GM21381 (cell line): ENCODE measurements at regions not wholly inside any gene's neighbourhood (a gene's known extent, or its start where the extent isn't known, plus 50 kb on each side); places are given as distances from the start of the nearest gene placed in this dataset.
"Not testable (repeated sequence)": the region's sequence is repeated elsewhere in the genome, so short reads cannot be mapped to it uniquely, and the experiment has no call there.

ENCODE experiments used
- ATAC-seq: cut with Tn5 transposase; IDR thresholded peaks from one replicate; pipeline ENCODE4 v1.9.1; 2021; ENCODE audit warnings: mild to moderate bottlenecking, moderate library complexity; ENCODE audit not compliant: unreplicated experiment

- ATAC-seq = no peak
These were observed 891.3 kb downstream of the BRD1 start for GRCh38 chr22:48936391-48936790.

GRCh38 chr22:48934446-48934845, 893.2 kb downstream of the BRD1 start:
- no peak for ATAC-seq

- ATAC-seq = no peak
These were observed 896.2 kb downstream of the BRD1 start for GRCh38 chr22:48931452-48931851.

- ATAC-seq = no peak
These were observed 898.3 kb downstream of the BRD1 start for GRCh38 chr22:48929276-48929790.

- ATAC-seq = no peak
These were observed 900.1 kb downstream of the BRD1 start for GRCh38 chr22:48927591-48927990.

GRCh38 chr22:48926643-48927042, 901.0 kb downstream of the BRD1 start:
- ATAC-seq = no peak

- ATAC-seq = no peak
These were observed 901.5 kb downstream of the BRD1 start for GRCh38 chr22:48926136-48926535.

GRCh38 chr22:48925450-48925849, 902.2 kb downstream of the BRD1 start:
- ATAC-seq = no peak

- ATAC-seq = no peak
These were observed 903.7 kb downstream of the BRD1 start for GRCh38 chr22:48923996-48924395.

- no peak for ATAC-seq
These were observed 904.4 kb downstream of the BRD1 start for GRCh38 chr22:48923165-48923865.

GRCh38 chr22:48921411-48921903, 906.2 kb downstream of the BRD1 start:
- ATAC-seq = no peak

GRCh38 chr22:48920776-48921241, 906.9 kb downstream of the BRD1 start:
- no peak for ATAC-seq

GRCh38 chr22:48919851-48920589, 907.7 kb downstream of the BRD1 start:
- no peak for ATAC-seq

- ATAC-seq = no peak
These were observed 908.5 kb downstream of the BRD1 start for GRCh38 chr22:48919187-48919590.

- no peak for ATAC-seq
These were observed 909.0 kb downstream of the BRD1 start for GRCh38 chr22:48918585-48919186.

GRCh38 chr22:48912356-48913066, 915.2 kb downstream of the BRD1 start:
- ATAC-seq = not testable (repeated sequence)

GRCh38 chr22:48911647-48912046, 916.0 kb downstream of the BRD1 start:
- not testable (repeated sequence) for ATAC-seq

- ATAC-seq = not testable (repeated sequence)
These were observed 916.6 kb downstream of the BRD1 start for GRCh38 chr22:48911067-48911466.

GRCh38 chr22:48908547-48908946, 919.1 kb downstream of the BRD1 start:
- no peak for ATAC-seq

- no peak for ATAC-seq
These were observed 920.1 kb downstream of the BRD1 start for GRCh38 chr22:48907591-48907990.
